DMS 273 treated with DMSO at 0.1 percent for 48 hours (cell line): ENCODE measurements at regions not wholly inside any gene's neighbourhood (a gene's known extent, or its start where the extent isn't known, plus 50 kb on each side); places are given as distances from the start of the nearest gene placed in this dataset.

Experiments
- DNase-seq: peaks from one replicate; lab custom pipeline; 2025; lab: John Stamatoyannopoulos, UW

DNA sequence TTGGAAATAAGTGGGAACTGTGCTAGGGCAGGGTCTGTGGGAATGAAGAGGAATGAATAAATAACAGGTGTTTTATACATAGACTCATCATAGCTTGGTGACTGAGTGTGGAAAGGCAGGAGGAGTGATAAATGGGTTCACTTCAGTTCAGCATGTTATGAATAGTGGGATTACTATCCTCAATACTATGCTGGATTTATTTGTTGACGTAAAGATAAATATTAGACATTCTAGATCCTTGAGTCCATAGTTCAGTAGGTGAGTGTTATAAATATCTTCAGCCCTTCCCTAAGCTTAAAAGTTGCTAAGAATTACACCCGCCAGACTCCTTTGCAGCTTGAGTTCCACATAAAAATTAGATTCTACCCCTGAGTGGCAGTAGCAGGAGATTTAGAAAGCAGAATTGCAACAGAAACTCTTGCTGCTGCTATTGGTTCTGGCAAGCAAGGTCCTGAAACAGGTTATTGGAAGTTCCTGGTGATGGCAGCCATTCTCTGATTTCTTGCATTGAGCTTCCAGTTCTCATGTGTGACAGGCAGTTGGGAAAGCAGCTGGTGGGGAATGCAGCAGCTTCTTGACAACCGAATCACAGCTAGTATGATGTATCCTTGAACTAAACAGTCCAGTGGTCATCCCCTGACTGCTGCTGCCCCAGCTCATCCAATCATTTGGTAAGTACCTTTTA is 1558.9 kb downstream of the FAM181B start:
- DNase-seq, result no peak

DNA sequence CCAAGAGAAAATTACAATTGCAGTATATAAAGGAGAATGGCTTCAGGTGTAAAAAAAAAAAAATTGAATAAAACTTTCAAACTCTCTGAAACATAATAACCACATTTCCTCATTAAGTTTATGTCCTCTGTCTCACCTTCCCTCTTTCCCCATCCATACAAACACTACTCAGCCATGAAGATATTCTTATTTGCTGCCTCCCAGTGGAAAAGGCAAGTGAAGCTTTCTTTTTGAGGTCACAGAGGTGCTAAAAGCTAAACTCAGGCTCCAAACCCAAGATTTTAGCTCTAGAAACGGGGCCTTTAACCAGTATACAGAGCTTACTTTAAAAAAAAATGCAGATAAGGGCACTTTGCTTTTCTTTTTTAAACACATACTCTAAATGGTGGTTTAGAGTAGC is 1568.5 kb downstream of the FAM181B start:
- no peak for DNase-seq

DNA sequence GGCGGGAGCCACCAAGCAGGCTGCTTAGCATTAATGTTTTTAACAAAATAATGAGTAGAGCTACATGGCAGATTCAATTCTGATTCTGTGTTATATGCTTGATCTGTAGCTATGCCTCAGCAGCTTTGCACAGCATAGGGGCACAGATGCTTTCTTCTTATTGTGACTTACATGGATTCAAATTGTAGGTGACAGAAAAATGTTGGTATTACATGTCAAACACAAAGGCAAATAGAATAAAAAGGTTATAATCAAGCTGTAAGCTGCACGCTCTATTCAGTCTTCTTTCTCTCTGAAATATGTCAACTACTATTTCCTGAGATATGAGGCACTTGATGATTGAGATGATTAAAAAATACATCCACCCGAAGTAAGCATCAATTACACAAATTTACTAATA is 1573.8 kb downstream of the FAM181B start:
- DNase-seq, result no peak

DNA sequence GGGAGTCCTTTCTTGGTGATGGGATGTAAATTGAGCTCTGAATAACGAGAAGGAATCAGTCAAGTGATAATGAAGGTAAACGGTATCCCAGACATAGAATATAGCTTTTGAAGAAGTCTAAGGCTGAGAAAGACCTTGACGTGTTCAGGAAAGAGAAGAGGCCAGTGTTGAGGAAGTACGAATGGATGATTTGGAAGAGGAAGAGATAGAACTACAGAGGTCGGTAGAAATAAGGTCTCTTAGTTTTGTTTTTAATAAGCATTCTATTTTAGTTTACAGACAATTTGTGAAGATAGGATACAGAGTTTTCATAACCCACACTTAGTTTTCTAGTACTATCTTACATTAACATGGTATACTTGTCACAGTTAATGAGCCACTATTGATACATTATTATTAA is 1598.1 kb downstream of the FAM181B start:
- DNase-seq, result no peak

DNA sequence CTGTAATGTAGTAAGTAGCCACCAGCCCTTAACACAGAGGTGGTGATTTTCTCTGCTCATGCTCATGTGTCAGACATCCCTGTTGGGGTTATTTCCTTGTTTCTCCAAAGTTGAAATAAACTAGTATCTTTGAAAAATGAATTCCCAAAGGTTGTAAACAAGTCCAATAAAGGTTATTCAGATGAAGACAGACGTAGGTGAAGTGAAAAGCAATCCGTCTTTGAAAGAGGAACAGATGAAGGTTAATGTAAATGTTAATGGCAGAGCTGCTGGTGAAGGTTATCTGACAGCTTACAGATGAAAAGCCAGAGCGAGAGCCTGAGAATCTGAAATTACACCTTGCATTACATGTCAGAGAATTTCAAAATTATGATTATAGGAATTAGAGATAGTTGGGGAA is 1604.0 kb downstream of the FAM181B start:
- DNase-seq, result no peak

DNA sequence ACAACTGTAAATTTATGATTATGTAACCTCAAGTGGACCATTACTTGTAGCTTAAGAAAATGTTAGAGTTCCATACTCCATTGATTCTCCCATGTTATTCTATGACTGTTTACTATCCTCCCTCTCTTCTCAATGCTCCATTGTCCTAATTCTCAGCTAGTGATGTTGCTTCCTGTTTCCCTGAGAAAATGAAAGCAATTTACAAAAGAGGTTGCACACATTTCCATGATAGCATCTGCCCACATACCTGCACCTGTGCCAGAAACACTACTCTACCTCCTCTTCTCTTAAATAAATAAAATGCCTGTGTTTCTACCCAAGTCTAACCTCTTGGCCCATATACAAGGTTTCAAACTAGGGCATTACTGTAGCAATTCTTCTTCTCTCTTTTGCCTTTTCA is 1620.9 kb downstream of the FAM181B start:
- DNase-seq, result no peak

DNA sequence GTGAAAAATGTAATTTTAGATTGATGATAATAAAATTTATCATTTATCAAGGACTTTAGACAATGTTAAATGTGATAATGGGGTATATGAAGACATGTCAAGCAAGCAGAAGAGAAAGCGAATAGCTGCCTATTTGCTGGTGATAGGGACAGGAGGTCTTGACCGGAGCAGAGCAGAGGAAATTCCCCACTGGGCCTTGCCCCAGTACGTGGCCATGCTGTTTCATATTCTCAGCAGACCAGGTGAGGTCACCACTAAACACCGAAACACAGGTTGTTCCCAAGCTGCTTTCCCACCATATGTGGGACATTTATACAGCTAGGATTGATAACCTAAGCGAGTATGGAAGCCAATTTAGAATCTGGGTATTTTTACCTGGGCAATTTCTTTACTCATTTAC is 1629.6 kb downstream of the FAM181B start:
- no peak for DNase-seq

DNA sequence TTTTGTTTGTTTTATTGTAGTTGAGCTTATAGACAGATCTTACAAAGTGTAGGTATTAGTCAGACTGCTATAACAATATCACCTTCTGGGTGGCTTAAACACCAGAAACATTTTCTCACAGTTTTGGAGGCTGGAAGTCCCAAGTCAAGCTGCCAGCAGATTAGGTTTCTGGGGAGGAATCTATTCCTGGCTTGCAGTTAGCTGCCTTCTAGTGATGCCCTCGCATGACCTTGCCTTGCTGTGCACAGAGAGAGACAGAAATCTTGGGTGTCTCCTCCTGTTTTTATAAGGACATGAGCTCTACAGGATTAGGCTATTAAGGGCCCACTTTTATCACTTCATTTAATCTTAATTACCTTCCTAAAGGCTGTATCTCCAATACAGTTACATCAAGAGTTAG is 1635.2 kb downstream of the FAM181B start:
- no peak for DNase-seq

DNA sequence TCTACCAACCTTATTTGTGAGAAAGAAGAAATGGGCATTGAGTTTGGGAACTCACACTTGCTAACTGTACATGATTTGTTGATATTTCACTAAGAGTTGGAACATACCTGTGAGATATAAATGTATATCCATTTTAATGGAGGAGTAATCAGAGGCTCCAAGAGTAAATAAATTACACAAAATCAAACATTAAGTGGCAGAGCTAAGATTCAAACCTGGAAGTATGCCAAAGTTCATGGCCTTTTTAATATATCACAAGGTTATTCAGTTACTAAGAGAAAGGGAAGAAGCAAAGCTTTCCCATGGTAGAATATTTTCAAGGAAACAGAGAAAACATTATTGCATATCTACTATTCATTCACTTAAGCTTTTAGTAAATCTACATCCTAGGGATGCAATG is 1641.1 kb downstream of the FAM181B start:
- DNase-seq, result no peak

DNA sequence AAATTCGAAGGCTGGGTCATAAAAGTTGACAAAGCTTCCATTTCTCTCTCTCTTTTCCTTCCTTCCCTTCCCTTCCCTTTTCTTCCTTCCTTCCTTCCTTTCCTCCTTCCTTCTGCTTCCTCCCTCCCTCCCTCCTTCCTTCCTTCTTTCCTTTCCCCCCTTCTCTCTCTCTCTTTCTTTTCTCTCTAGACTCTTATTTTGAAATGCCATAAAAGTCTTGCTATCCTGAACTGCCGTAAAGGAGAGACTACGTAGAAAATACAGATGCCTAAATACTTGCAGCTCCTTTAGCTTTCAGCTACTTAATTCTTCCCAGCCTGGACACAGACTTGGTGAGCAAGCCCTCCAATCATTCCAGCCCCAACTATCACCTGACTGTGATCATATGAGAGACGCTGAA is 1644.4 kb downstream of the FAM181B start:
- DNase-seq, result no peak

DNA sequence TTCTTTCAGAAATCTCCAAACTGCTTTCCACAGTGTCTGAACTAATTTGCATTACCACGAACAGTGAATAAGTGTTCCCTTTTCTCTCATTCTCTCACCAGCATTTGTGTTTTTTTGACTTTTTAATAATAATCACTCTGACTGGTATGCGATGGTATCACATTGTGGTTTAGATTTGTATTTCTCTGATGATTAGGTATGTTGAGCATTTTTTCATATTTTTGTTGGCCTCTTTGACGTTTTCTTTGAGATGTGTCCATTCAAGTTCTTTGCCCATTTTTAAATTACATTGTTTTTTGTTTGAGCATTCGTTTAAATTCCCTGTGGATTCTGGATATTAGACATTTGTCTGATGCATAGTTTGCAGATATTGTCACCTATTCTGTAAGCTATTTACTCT is 1639.6 kb upstream of the TENM4 start:
- DNase-seq, result no peak

DNA sequence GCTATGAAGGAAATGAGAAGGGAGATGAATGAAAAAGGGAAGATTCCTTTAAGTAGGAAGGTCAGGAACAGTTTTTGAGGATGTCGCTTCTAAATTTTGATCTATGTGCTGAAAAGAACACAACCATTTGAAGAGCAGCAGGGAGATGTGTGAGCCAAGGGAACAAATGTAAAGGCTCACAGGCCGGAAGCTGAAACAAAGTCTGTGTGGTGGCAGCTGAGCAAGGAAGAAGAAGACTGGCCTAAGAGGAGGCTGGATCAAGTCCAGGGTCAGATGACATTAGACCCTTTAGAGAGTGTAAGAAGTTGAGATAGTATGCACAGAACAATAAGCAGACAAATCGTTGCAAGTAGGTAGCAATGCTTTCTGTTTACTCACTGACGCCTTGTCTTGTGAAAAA is 1631.4 kb upstream of the TENM4 start:
- no peak for DNase-seq

DNA sequence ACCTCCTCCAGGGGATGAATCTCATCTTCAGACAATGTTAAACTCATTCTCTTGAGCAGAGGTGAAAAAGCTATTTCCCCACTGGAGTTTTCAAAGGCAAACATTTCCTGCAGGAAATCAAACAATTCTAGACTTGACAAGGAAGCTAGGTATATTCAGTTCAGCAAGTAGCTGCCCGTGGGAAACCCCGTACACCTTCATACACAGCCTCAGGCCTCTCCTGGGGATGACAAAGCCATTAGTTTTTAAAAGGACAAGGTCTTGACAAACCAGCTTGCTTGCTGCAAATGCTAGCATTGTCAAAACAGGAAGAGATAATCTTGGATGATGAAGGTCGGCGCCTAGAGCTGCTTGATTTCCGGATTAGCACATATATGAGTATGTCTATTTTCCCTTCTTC is 1630.8 kb upstream of the TENM4 start:
- DNase-seq, result no peak

DNA sequence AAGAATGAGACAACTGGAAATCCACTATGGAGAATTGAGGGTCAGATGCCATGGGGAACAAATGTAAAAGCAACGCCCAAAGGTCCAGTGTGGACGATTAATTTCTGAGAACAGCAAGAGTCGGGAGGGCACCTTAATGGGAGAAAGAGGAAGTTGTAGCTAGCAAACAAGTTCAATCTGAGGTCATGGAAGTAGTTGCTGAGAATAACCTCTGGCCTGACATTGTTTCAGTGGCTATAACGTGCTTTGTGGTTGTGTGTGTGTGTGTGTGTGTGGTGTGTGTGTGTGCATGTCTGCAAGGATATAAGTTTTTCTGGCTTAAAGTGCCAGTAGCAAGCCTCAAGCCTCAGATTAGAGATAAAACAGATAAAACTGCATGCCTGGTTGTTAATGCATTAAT is 1630.1 kb upstream of the TENM4 start:
- no peak for DNase-seq

DNA sequence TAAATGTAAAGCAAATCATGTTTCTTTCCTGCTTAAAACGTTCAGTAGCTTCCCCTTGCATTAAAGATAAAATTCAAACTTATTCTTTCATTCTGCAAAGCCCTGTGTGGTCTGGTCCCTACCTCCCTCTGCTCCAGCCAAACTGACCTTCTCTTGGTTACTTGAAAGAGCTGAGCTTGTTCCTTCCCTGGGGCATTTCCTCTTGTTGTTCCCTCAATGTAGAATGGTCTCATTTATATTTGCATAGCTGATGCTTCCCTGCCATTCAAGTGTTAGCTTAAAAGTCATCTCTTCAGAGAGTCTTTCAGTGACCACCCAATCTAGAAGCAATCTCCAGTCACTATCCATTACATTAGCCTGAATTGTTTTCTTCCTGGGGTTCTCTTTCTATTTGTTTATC is 1618.5 kb upstream of the TENM4 start:
- DNase-seq, result no peak

DNA sequence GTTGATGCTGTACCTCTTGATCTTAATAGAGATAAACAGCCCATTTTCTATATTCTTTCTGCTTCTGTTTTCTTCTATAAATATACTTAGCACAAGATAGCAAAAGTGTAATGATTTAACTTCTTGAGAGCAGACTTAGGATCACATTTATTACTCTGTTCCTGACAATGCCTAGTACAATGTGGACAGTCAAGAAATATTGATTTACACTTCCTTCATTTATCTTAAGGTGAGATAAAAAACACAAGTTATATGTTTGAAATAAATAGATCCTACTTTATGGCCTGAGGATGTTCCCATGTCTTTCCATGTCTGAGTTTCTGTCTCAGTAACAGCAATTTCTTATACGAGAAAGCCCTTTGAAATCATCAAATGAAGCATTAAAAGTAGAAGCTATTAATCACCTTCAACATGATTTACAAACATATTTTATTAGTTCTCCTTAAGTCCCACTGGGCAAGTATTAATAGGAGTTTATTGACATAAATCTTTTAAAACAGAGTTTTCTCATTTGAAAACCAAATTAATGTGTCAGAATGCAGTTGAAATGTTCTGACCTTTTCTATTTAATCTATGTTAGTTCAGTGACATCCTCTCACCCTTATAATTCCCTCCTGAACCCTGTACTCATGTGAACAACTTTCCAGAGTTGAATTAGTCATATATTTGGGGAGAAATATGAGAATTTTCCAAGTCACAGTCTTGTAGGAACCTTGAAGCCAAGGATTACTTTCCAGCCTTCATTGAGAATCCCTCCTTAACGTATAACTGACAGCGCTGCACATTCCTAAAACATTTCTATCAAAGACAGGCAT is 1611.7 kb upstream of the TENM4 start:
- DNase-seq, result no peak

DNA sequence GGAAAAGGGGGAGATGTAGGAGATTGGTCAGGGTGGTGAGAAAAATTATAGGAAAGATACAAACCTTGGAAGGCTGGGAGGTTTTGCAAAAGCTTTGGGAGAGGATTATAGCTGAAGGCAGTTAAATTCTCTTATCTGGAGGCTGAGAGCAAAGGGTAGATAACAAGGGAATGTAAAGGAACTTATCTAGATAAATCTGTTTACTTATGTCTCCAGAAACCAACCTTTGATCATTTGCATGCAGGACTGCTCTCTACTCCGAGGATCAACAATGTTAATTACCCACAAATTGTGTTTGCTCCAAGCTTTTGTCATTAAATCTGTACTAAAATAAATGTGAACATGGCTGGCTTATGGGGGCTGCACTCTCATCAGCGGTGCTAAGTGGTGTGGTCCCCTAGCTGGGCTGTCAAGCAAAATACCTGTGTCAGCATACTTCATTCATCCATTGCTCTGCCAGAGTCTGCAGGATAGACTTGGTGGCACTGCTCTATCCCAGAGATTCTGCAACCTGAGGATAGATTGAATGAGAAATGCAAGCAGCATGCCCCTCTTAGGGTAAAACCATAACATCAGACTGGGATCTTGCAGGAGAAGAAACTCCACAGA is 1599.2 kb upstream of the TENM4 start:
- DNase-seq, result no peak

DNA sequence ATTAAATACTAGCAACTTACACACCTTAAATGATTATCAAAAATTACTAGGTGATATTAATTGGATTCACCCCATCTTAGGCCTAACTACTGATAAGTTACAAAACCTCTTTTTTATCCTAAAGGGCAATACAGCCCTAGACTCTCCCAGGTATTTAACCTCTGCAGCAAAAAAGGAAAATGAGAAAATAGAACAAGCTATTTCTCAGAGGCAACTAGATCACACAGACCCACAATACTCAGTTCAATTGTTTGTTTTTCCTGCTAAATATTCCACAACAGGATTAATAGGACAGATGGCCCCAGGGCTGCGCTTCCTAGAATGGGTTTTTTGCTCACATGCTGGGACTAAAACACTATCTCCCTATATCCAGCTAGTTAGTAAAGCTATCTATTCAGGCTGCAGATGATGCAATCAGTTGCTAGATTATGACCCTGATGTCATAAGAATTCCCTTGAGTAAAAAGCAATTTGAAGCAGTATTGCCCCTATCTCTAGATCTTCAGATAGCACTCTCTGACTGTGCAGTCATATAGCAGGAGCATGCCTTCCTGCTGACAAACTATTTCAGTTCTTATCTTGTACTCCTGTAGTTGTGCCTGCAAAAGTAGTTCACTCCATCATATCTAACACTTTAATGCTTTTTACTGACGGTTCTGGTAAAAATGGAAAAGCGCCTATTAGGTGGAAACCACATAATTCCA is 1595.5 kb upstream of the TENM4 start:
- no peak for DNase-seq

DNA sequence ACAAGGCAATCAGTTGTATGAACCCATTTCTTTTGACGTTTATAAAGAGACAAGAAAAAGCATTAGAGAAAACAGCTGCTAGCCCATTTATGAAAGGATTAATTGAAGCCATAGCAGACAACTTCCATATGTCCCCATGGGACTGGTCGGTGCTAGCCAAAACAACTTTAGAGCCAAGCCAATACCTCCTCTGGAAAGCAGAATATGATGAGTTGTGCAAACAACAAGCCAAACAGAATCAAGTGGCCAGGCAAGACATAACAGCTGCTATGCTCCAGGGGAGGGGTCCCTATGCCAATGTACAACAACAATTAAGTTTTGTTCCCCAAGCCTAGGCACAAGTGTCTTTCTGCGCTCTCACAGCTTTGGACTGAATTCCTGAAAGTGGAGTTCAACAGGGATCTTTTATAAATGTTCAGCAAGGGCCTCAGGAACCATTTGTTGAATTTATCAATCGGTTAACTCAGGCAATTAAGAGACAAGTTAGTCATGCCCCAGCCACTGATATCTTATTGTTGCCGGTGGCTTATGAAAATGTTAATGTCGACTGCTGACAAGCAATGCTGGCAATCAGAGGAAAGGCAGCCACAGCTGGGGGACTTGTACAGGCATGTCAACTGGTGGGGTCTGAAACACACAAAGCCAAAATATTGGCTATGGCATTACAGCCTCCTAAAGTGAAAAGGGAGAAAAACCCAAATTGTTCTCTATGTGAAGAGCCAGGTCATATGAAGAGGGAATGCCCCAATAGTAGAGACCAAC is 1593.1 kb upstream of the TENM4 start:
- DNase-seq, result no peak

DNA sequence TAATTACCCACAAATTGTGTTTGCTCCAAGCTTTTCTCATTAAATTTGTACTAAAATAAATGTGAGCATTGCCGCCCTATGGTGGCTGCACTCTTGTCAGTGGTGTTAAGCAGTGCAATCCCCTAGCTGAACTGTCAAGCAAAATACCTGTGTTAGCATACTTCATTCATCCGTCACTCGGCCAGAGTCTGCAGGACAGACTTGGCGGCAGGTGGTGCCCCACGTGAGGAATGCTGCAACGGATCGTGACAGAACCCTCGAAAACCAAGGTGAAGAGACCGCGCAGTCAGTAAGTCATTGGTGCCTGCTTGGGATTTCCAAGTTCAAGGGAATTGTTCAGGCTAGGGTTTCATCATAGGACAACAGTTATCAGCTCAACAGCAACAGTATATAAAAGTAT is 1592.1 kb upstream of the TENM4 start:
- no peak for DNase-seq

DNA sequence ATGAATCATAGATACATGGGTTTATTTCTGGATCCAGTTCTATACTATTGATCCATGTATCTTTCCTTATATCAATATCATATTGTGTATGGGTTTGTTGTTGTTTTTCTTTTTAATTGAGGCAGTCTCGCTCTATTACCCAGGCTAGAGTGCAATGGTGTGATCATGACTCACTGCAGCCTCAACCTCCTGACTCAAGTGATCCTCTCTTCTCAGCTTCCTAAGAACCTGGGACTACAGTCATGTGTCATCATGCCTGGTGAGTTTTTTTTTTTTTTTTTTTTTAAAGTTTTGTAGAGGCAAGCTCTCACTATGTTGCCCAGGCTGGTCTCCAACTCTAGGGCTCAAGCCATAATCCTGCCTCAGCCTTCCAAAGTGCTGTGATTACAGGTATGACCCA is 1589.4 kb upstream of the TENM4 start:
- no peak for DNase-seq

DNA sequence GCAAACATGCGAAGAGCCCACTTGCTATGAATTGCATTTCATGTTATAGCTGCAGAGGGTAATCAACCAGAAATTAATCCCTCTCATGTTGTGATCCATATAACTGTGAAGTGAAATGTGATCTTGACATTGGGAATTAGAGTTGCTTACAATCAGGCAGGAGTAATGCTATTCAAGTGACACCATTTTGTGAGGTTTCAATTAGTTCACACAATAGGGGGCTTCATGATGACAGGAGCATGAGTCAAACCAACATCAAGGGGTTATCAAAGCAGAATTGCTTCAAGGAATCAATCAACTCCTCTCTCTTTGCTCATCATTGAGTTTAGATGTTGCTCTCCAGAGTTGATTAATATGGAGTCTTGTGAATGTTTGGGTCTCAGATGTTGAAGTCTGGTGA is 1585.2 kb upstream of the TENM4 start:
- no peak for DNase-seq
